Skeletal muscle satellite cell (primary cell): ENCODE measurements at regions not wholly inside any gene's neighbourhood (a gene's known extent, or its start where the extent isn't known, plus 50 kb on each side); places are given as distances from the start of the nearest gene placed in this dataset.

ENCODE experiments used
- H3K27me3 ChIP-seq: 2 replicates; pipeline ENCODE4 v1.7.0; 2013; ENCODE audit warnings: low read length; ENCODE audit not compliant: control insufficient read depth, insufficient read depth
- H3K36me3 ChIP-seq: 2 replicates; pipeline ENCODE4 v1.7.0; 2013; ENCODE audit warnings: mild to moderate bottlenecking, control low read depth, low read length; ENCODE audit not compliant: insufficient read depth
- H3K4me1 ChIP-seq: 2 replicates; pipeline ENCODE4 v1.7.0; 2013; ENCODE audit warnings: low read length; ENCODE audit not compliant: control insufficient read depth, insufficient read depth
- H3K4me2 ChIP-seq: 2 replicates; pipeline ENCODE4 v1.7.0; 2013; ENCODE audit warnings: mild to moderate bottlenecking, low read length
- H3K4me3 ChIP-seq: 2 replicates; pipeline ENCODE4 v1.7.0; 2013; ENCODE audit warnings: low read length
- H3K9ac ChIP-seq: 2 replicates; pipeline ENCODE4 v1.7.0; 2013; ENCODE audit warnings: mild to moderate bottlenecking, low read depth, low read length, moderate library complexity
- H3K9me3 ChIP-seq: replicated peaks from 2 replicates; pipeline ENCODE4 v1.7.0; 2013; ENCODE audit warnings: mild to moderate bottlenecking, control low read depth, low read length

GRCh38 chr3:31157047-31157694 lies 262.7 kb upstream of the GADL1 start:
- H3K9me3 ChIP-seq, result no peaks in the 10 kb centered on the region
- H3K27me3 ChIP-seq, result no peaks in the 10 kb centered on the region
- H3K4me1 ChIP-seq, result no peaks in the 10 kb centered on the region
- no peak overlapping the region for H3K9ac ChIP-seq
- no peaks in the 10 kb centered on the region for H3K36me3 ChIP-seq
- no peak overlapping the region for H3K4me2 ChIP-seq
- H3K4me3 ChIP-seq, result no peak overlapping the region

- Histone ChIP-seq H3K4me1 (no peaks in the 10 kb centered on the region), H3K9ac (no peak overlapping the region), H3K36me3 (no peaks in the 10 kb centered on the region), H3K4me3 (no peak overlapping the region), H3K27me3 (no peaks in the 10 kb centered on the region), H3K4me2 (no peak overlapping the region), H3K9me3 (no peaks in the 10 kb centered on the region)
Observed at GRCh38 chr3:31157893-31158620, 263.6 kb upstream of the GADL1 start.

DNA sequence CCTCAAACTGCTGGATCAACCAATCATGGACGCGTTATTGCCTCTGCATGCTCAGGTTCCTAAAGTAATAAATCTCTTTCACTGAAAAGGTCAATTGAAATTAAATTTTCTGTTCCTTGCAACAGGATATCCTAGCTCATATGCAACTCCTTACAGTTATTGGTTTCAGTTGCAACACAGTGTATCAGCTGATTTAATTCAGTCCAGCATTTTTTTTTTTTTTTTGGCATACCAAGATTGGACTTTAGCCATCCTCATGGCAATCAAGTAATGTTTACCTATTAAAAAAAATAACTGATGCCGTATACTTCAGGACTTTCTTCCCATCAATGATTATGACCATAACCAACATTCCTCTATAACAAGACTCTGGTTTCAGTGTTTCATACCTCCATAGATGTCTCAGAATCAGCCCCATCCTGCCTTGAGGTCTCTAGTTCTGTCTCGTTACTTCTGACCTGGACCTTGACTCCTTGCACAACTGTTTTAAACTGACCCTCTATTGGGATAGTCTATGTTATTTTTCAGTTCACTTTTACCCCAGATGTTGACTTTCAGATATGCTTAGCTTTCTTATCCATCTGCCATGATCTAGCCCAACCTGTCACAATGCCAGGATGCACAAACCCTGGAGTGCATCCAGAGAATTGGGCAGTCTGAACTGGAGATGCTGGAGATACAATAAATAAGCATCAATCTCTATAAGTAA lies 265.0 kb upstream of the GADL1 start:
- Histone ChIP-seq H3K4me1 (no peaks in the 10 kb centered on the region), H3K9me3 (no peaks in the 10 kb centered on the region), H3K9ac (no peak overlapping the region), H3K27me3 (no peaks in the 10 kb centered on the region), H3K36me3 (no peaks in the 10 kb centered on the region), H3K4me2 (no peak overlapping the region), H3K4me3 (no peak overlapping the region)

GRCh38 chr3:31161889-31162288 lies 267.4 kb upstream of the GADL1 start:
- no peaks in the 10 kb centered on the region for H3K9me3 ChIP-seq
- H3K4me3 ChIP-seq, result no peak overlapping the region
- H3K4me1 ChIP-seq, result peaks cover 19% of the 10 kb centered on the region
- no peaks in the 10 kb centered on the region for H3K27me3 ChIP-seq
- no peaks in the 10 kb centered on the region for H3K36me3 ChIP-seq
- H3K9ac ChIP-seq, result no peak overlapping the region
- no peak overlapping the region for H3K4me2 ChIP-seq

DNA sequence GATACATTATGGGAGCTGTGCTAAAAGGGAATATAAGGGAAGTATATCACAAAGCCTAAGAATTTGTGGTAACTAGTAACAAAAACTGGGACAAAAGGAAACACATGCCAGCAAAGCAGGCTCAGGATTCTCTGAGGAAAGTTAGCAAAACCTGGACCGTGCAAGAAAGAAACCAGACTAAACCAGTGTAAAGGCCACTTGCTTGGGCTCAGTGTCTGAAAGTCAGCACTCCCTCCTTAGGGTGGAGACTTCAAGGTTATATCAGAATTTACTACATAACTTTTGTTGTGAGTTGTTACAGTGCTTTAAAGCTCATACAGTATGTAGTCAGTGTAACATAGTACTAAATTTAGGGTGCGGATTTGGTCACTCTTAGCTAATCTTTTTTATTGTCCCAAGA lies 269.9 kb upstream of the GADL1 start:
- Histone ChIP-seq H3K9me3 (no peaks in the 10 kb centered on the region), H3K4me3 (no peak overlapping the region), H3K4me2 (no peak overlapping the region), H3K9ac (no peak overlapping the region), H3K4me1 (peaks cover 21% of the 10 kb centered on the region), H3K27me3 (no peaks in the 10 kb centered on the region), H3K36me3 (no peaks in the 10 kb centered on the region)

DNA sequence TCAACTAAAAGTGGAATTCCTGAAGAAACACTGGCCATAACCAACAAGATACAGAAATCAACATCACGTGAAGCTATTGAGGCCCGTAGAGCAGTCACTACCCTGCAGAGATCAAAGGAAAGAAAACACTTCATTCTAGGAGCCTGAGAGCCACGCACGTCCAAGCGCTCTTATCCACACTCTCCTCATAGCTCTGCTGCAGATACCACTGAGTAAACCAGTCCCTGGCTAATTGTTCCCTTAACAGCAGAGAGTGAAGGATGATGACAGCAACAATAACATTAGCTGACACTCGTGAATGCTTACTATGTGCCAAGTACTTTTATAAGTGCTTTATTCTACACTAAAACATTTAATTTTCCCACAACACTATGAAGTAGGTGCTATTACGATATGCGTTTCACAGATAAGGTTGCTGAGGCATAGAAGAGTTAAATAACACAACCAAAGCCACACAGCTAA lies 271.0 kb upstream of the GADL1 start:
- Histone ChIP-seq H3K9ac (peak overlapping the region; percentile 45), H3K27me3 (no peaks in the 10 kb centered on the region), H3K4me2 (peak overlapping the region; percentile 47), H3K9me3 (no peaks in the 10 kb centered on the region), H3K4me3 (peak overlapping the region; percentile 0), H3K4me1 (peaks cover 24% of the 10 kb centered on the region), H3K36me3 (no peaks in the 10 kb centered on the region)

DNA sequence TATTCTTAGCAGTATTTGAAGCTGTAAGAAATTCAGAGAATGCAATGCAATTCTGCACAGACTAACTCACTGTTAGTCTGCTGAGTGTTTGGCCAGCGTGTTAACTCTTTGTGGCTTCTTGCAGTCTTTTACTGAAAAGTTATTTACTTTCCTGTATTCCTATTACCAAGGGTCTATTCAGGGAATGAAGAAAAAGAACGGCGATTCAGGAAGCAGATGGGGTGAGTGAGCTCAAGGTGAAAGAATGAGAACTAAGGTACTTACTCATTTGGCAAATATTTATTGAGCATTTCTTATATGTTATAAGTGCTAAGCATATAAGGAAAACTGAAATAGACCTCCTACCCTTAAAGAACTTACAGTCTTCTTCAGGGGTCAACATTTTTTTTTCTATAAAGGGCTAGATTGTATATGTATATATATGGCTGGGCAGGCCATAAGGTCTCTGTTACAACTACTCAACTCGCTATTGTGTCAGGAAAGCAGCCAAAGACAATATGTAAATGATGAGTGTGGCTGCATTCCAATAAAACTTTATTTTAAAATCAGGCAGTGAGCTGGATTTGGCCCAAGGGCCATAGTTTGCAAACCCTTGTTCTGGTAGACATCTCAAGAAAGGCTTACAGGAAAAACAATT lies 271.9 kb upstream of the GADL1 start:
- peak overlapping the region; percentile 0 for H3K4me3 ChIP-seq
- H3K9ac ChIP-seq, result peak overlapping the region; percentile 45
- no peaks in the 10 kb centered on the region for H3K9me3 ChIP-seq
- no peaks in the 10 kb centered on the region for H3K27me3 ChIP-seq
- peaks cover 33% of the 10 kb centered on the region for H3K4me1 ChIP-seq
- no peaks in the 10 kb centered on the region for H3K36me3 ChIP-seq
- H3K4me2 ChIP-seq, result peak overlapping the region; percentile 47

DNA sequence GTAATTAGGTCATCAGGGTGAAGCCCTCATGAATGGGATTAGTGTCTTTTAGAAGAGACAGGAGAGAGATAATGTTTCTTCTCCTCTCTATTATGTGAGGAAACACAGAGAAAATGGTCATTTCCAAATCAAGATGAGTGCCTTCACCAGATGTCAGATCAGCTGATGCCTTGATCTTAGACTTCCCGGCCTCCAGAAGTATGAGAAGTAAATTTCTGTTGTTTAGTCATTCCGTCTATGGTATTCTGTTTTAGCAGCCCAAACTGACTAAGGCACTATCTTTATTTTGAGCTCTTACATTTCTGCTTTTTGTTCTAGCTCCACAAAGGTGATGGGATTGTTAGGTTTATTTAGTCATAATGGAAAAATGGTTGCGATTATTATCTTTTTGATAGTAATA lies 273.2 kb upstream of the GADL1 start:
- Histone ChIP-seq H3K4me1 (peaks cover 38% of the 10 kb centered on the region), H3K4me3 (no peak overlapping the region)

GRCh38 chr3:31170932-31171670 lies 276.6 kb upstream of the GADL1 start:
- Histone ChIP-seq H3K4me3 (no peak overlapping the region), H3K9me3 (no peaks in the 10 kb centered on the region), H3K4me2 (peak overlapping the region; percentile 35), H3K4me1 (peaks cover 27% of the 10 kb centered on the region), H3K9ac (peak overlapping the region; percentile 65), H3K27me3 (no peaks in the 10 kb centered on the region), H3K36me3 (no peaks in the 10 kb centered on the region)

More for the DNA sequence above, 273.2 kb upstream of the GADL1 start:
- Histone ChIP-seq H3K27me3 (no peaks in the 10 kb centered on the region), H3K9ac (no peak overlapping the region), H3K4me2 (no peak overlapping the region), H3K9me3 (no peaks in the 10 kb centered on the region), H3K36me3 (no peaks in the 10 kb centered on the region)

- no peak overlapping the region for H3K4me2 ChIP-seq
- no peaks in the 10 kb centered on the region for H3K9me3 ChIP-seq
- H3K27me3 ChIP-seq, result no peaks in the 10 kb centered on the region
- no peak overlapping the region for H3K4me3 ChIP-seq
- no peak overlapping the region for H3K9ac ChIP-seq
- peaks cover 17% of the 10 kb centered on the region for H3K4me1 ChIP-seq
- H3K36me3 ChIP-seq, result no peaks in the 10 kb centered on the region
Observed at GRCh38 chr3:31172336-31172735, 277.9 kb upstream of the GADL1 start.
